Calu3 (cell line): ENCODE measurements at regions not wholly inside any gene's neighbourhood (a gene's known extent, or its start where the extent isn't known, plus 50 kb on each side); places are given as distances from the start of the nearest gene placed in this dataset.
A peak's percentile ranks its signal among the peaks of the same experiment; 100 is the strongest.
"Not testable (repeated sequence)": the region's sequence is repeated elsewhere in the genome, so short reads cannot be mapped to it uniquely, and the experiment has no call there.

Experiments
- BruUV-seq: library from RNA; stranded (reverse); fragments of 400-500 nt; replicated peaks from 2 replicates; lab custom pipeline; 2021; lab: Mats Ljungman, UMichigan
- CTCF ChIA-PET: fragments of 300-600 bp; sonication (Branson Sonifier 250); formaldehyde crosslinking; loops from one replicate; lab custom pipeline; 2022; ENCODE audit warnings: antibody characterized with exemption; lab: Charles Lee
- DNase-seq: peaks from one replicate; pipeline ENCODE4 v3.0.0; 2022
- H3K27ac Mint-ChIP-seq: one replicate; pipeline ENCODE4 v1.8.0; 2022; ENCODE audit warnings: mixed read lengths; ENCODE audit not compliant: unreplicated experiment
- H3K27me3 Mint-ChIP-seq: one replicate; pipeline ENCODE4 v1.8.0; 2022; ENCODE audit warnings: mixed read lengths; ENCODE audit not compliant: unreplicated experiment
- H3K36me3 Mint-ChIP-seq: one replicate; pipeline ENCODE4 v1.8.0; 2022; ENCODE audit warnings: mild to moderate bottlenecking, moderate library complexity, mixed read lengths; ENCODE audit not compliant: insufficient read depth, unreplicated experiment
- H3K4me1 Mint-ChIP-seq: one replicate; pipeline ENCODE4 v1.8.0; 2022; ENCODE audit warnings: mild to moderate bottlenecking, low read depth, mixed read lengths; ENCODE audit not compliant: unreplicated experiment
- H3K4me3 Mint-ChIP-seq: one replicate; pipeline ENCODE4 v1.8.0; 2022; ENCODE audit warnings: mild to moderate bottlenecking, low read depth, moderate library complexity, mixed read lengths; ENCODE audit not compliant: unreplicated experiment
- H3K9me3 Mint-ChIP-seq: one replicate; pipeline ENCODE4 v1.8.0; 2022; ENCODE audit warnings: low read depth, mixed read lengths; ENCODE audit not compliant: unreplicated experiment
- intact Hi-C: fragments of 100-400 bp; cut with micrococcal nuclease; formaldehyde crosslinking; loops from one replicate; pipeline ENCODE4 v1.10.0; 2022; ENCODE audit not compliant: unreplicated experiment
- TF ChIP-seq, protein P1 (sequence below): fragments of 200-600 bp; IDR thresholded peaks from one replicate; pipeline ENCODE4 v1.8.0; 2022; ENCODE audit warnings: antibody characterized with exemption; ENCODE audit not compliant: unreplicated experiment

- H3K36me3 Mint-ChIP-seq: no peaks in the 10 kb centered on the region
- intact Hi-C loops: no loop called here
- CTCF ChIA-PET: no interaction called here
- TF ChIP-seq, protein P1, sequence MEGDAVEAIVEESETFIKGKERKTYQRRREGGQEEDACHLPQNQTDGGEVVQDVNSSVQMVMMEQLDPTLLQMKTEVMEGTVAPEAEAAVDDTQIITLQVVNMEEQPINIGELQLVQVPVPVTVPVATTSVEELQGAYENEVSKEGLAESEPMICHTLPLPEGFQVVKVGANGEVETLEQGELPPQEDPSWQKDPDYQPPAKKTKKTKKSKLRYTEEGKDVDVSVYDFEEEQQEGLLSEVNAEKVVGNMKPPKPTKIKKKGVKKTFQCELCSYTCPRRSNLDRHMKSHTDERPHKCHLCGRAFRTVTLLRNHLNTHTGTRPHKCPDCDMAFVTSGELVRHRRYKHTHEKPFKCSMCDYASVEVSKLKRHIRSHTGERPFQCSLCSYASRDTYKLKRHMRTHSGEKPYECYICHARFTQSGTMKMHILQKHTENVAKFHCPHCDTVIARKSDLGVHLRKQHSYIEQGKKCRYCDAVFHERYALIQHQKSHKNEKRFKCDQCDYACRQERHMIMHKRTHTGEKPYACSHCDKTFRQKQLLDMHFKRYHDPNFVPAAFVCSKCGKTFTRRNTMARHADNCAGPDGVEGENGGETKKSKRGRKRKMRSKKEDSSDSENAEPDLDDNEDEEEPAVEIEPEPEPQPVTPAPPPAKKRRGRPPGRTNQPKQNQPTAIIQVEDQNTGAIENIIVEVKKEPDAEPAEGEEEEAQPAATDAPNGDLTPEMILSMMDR: no peak
- H3K4me1 Mint-ChIP-seq: peaks cover 7% of the 10 kb centered on the region
- H3K4me3 Mint-ChIP-seq: no peak overlapping the region
- no peak overlapping the region for H3K27ac Mint-ChIP-seq
- no peak for DNase-seq
- H3K9me3 Mint-ChIP-seq: peaks cover 3% of the 10 kb centered on the region
- BruUV-seq: no TSS peak
- H3K27me3 Mint-ChIP-seq: no peaks in the 10 kb centered on the region
Observed at GRCh38 chr5:113742176-113742575, 228.7 kb downstream of the YTHDC2 start.

DNA sequence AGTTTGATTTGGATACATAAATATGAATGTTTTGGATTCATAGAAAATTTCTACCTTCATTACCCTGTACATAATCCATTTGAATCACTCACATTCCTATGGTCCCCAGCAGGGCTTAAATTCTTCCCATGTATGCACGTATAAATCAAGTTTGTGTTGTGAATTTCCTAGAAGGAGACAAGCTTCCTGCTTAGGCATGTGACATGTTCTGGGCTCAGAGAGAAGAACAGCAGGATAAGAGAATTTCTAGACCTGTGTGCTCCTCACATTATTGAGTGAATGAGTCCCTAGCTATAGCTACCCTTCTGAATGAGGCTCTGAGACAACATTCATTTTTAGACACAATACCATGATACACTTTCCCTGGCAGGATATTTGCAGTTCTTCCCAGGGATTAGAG is 229.1 kb downstream of the YTHDC2 start:
- no TSS peak for BruUV-seq

DNA sequence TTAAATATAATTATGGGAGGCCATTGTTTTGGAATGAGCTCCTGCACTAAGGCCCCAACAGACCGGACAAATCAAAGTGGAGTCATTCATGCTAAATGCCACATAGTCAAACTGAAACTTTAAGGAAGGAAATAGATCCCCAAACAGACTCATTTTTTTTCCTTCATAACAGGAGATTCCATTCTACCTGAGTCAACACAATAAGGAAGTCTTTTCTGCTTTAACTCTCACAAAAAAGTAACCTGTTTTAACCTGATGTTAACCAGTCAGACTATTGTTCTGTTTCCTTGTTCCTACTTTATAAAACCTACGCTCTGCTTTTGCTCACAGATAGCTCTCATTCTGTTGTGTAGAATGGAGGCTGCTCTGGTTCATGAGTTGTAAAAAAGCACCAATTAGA is 234.9 kb downstream of the YTHDC2 start:
- CTCF ChIA-PET: interaction anchor here (1.0 kb wide), 1 partner anchor 59 kb away, joined by 4 read pairs; no protein-coding TSS in a partner anchor
- TF ChIP-seq, protein P1: no peak
- Mint-ChIP-seq H3K36me3 (peaks cover 7% of the 10 kb centered on the region), H3K27me3 (no peaks in the 10 kb centered on the region), H3K4me3 (no peak overlapping the region), H3K4me1 (peaks cover 44% of the 10 kb centered on the region), H3K9me3 (peaks cover 8% of the 10 kb centered on the region), H3K27ac (peak overlapping the region; percentile 66)
- DNase-seq: no peak
- intact Hi-C loops: no loop called here
- no TSS peak for BruUV-seq

More for the DNA sequence above, 229.1 kb downstream of the YTHDC2 start:
- H3K27me3 Mint-ChIP-seq: no peaks in the 10 kb centered on the region
- CTCF ChIA-PET: no interaction called here
- no peak overlapping the region for H3K27ac Mint-ChIP-seq
- no peak overlapping the region for H3K4me3 Mint-ChIP-seq
- peaks cover 12% of the 10 kb centered on the region for H3K4me1 Mint-ChIP-seq
- TF ChIP-seq, protein P1: no peak
- DNase-seq: no peak
- H3K36me3 Mint-ChIP-seq: no peaks in the 10 kb centered on the region
- peaks cover 3% of the 10 kb centered on the region for H3K9me3 Mint-ChIP-seq
- intact Hi-C loops: no loop called here

DNA sequence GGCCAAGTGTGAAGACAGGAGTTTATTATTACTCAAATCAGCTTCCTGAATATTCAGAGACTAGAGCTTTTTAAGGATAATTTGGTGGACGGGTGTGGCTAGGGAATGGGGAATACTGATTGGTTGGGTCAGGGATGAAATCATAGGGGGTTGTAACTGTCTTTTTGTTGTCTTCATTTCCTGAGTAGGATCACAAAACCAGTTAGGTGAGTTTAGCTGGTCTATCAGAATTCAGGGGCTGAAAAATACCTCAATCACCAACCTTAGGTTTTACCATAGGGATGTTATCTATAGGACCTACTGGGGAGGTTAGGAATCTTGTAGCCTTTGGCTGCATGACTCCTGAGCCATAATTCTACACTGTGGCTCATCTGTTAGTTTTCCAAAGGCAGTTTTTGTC is 235.8 kb downstream of the YTHDC2 start:
- no TSS peak for BruUV-seq
- intact Hi-C loops: no loop called here
- peaks cover 7% of the 10 kb centered on the region for H3K36me3 Mint-ChIP-seq
- no peaks in the 10 kb centered on the region for H3K27me3 Mint-ChIP-seq
- peaks cover 5% of the 10 kb centered on the region for H3K9me3 Mint-ChIP-seq
- CTCF ChIA-PET: interaction anchor here (1.0 kb wide), 1 partner anchor 58 kb away, joined by 4 read pairs; no protein-coding TSS in a partner anchor
- H3K4me1 Mint-ChIP-seq: peaks cover 44% of the 10 kb centered on the region
- no peak overlapping the region for H3K4me3 Mint-ChIP-seq
- H3K27ac Mint-ChIP-seq: peak overlapping the region; percentile 66
- TF ChIP-seq, protein P1: no peak
- DNase-seq: peak; percentile 22

DNA sequence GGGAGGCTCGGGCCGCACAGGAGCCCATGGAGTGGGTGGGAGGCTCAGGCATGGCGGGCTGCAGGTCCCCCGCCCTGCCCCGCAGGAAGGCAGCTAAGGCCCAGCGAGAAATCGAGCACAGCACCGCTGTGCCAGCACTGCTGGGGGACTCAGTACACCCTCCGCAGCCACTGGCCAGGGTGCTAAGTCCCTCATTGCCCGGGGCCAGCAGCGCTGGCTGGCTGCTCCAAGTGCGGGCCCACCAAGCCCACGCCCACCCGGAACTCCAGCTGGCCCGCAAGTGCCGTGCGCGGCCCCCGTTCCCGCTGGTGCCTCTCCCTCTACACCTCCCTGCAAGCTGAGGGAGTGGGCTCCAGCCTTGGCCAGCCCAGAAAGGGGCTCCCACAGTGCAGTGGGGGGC is 239.7 kb downstream of the YTHDC2 start:
- H3K9me3 Mint-ChIP-seq, intact Hi-C loops, H3K27me3 Mint-ChIP-seq, H3K4me3 Mint-ChIP-seq, CTCF ChIA-PET, H3K36me3 Mint-ChIP-seq, DNase-seq, H3K27ac Mint-ChIP-seq, BruUV-seq: not testable (repeated sequence)
- H3K4me1 Mint-ChIP-seq: peaks cover 27% of the 10 kb centered on the region
